ENCODE measurements at regions not wholly inside any gene's neighbourhood (a gene's known extent, or its start where the extent isn't known, plus 50 kb on each side); places are given as distances from the start of the nearest gene placed in this dataset.

DNA sequence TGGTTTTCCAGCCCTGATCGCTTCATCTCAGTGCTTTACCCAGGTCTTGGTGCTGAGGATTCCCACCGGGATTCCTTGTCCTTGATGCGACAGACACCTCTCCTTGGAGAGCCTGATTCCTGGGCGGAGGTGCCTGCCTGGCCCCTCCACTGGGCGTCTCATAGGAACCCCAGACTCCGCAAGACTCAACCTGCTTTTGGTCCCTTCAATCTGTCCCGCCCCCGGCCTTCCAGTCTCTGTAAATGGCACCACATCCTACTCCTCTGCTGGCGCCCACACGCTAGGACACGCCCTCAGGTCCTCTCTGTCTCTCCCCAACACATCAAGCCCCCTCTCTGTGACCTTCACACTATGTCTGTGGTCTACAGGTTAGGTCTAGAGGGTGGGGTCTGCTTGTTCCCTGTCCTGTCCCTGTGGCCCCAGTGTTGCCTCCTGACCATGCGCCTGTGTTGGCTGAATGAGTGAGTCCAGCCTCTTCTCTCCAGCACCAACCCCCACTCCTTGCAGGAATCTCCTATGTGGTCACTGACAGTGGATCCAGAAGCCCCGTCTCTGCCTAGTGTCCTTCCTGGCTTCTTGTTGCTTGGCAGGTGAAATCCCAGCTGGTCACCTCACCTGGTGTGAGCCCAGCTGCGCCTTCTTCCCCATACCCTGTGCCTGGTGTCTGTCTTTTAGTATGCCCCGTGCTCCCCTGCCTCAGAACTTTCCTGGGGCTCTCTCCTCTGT lies 119.7 kb upstream of the C1orf174 start:
- TF ChIP-seq NFIC (IDR thresholded peaks at IDR 0.05) (no peak), TCF12 (IDR thresholded peaks at IDR 0.05; ENCODE audit: low read depth) (no peak), YY1 (IDR thresholded peaks at IDR 0.05; ENCODE audit: low read depth) (no peak), ZBTB7A (IDR thresholded peaks at IDR 0.05; ENCODE audit: low read depth) (no peak), RAD21 (IDR thresholded peaks at IDR 0.05; ENCODE audit: low read depth) (no peak), FOXM1 (IDR thresholded peaks at IDR 0.05; ENCODE audit: borderline replicate concordance, low read depth) (no peak), EP300 (IDR thresholded peaks at IDR 0.05; ENCODE audit: borderline replicate concordance) (no peak), USF1 (IDR thresholded peaks at IDR 0.05) (no peak), CEBPB (IDR thresholded peaks at IDR 0.05) (no peak), EGR1 (IDR thresholded peaks at IDR 0.05) (no peak), CREB1 (IDR thresholded peaks at IDR 0.05; ENCODE audit: low read depth) (no peak), TEAD4 (IDR thresholded peaks at IDR 0.05) (no peak), TAF1 (IDR thresholded peaks at IDR 0.05; ENCODE audit: low read depth) (no peak)
- TF ChIP-seq, protein P1, sequence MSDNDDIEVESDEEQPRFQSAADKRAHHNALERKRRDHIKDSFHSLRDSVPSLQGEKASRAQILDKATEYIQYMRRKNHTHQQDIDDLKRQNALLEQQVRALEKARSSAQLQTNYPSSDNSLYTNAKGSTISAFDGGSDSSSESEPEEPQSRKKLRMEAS (IDR thresholded peaks at IDR 0.05) = no peak
- TF ChIP-seq, protein P2, sequence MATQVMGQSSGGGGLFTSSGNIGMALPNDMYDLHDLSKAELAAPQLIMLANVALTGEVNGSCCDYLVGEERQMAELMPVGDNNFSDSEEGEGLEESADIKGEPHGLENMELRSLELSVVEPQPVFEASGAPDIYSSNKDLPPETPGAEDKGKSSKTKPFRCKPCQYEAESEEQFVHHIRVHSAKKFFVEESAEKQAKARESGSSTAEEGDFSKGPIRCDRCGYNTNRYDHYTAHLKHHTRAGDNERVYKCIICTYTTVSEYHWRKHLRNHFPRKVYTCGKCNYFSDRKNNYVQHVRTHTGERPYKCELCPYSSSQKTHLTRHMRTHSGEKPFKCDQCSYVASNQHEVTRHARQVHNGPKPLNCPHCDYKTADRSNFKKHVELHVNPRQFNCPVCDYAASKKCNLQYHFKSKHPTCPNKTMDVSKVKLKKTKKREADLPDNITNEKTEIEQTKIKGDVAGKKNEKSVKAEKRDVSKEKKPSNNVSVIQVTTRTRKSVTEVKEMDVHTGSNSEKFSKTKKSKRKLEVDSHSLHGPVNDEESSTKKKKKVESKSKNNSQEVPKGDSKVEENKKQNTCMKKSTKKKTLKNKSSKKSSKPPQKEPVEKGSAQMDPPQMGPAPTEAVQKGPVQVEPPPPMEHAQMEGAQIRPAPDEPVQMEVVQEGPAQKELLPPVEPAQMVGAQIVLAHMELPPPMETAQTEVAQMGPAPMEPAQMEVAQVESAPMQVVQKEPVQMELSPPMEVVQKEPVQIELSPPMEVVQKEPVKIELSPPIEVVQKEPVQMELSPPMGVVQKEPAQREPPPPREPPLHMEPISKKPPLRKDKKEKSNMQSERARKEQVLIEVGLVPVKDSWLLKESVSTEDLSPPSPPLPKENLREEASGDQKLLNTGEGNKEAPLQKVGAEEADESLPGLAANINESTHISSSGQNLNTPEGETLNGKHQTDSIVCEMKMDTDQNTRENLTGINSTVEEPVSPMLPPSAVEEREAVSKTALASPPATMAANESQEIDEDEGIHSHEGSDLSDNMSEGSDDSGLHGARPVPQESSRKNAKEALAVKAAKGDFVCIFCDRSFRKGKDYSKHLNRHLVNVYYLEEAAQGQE (IDR thresholded peaks at IDR 0.05; ENCODE audit: low read depth) = no peak

DNA sequence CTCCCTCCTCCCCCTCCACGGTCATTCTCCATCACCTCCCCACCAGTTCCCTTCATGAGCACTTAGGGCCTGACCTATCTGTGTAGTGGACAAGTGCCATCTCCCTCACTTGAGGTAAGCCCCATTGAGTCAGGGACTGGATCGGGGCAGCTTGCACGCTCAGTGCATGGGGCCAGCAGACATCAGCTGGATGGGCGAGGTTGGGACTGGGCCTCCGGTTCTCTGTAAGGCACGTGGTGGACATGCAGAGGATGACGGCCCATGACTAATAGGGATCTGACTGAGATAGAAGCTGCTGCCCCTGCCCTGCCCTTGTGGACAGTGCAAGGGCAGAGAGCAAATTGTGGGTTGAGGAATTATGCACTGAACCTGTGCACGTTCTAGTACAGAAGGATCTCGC lies 120.4 kb upstream of the C1orf174 start:
- TF ChIP-seq CEBPB (IDR thresholded peaks at IDR 0.05) = no peak
- TF ChIP-seq ZBTB7A (IDR thresholded peaks at IDR 0.05; ENCODE audit: low read depth) = no peak
- TF ChIP-seq TEAD4 (IDR thresholded peaks at IDR 0.05) = no peak

GRCh38 chr1:4021136-4021973 lies 121.3 kb upstream of the C1orf174 start:
- no peak for TF ChIP-seq TAF1 (IDR thresholded peaks at IDR 0.05; ENCODE audit: low read depth)
- TF ChIP-seq, protein P2 (IDR thresholded peaks at IDR 0.05; ENCODE audit: low read depth) = no peak
- TF ChIP-seq CEBPB (IDR thresholded peaks at IDR 0.05) = no peak
- no peak for TF ChIP-seq RAD21 (IDR thresholded peaks at IDR 0.05; ENCODE audit: low read depth)
- TF ChIP-seq ZBTB7A (IDR thresholded peaks at IDR 0.05; ENCODE audit: low read depth) = no peak
- TF ChIP-seq NFIC (IDR thresholded peaks at IDR 0.05) = no peak
- TF ChIP-seq, protein P1 (IDR thresholded peaks at IDR 0.05) = no peak
- TF ChIP-seq FOXM1 (IDR thresholded peaks at IDR 0.05; ENCODE audit: borderline replicate concordance, low read depth) = no peak
- TF ChIP-seq TCF12 (IDR thresholded peaks at IDR 0.05; ENCODE audit: low read depth) = no peak
- no peak for TF ChIP-seq USF1 (IDR thresholded peaks at IDR 0.05)

DNA sequence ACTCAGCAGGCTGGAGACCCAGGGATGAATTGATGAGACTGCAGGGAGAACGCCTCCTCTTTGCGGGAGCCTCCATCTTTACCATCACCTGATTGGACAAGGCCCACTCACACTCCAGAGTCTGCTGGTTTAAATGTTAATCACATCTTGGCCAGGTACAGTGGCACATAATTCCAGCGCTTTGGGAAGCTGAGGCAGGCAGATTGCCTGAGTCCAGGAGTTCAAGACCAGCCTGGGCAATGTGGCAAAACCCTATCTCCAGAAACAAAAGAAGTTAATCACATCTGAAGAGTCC lies 121.8 kb upstream of the C1orf174 start:
- TF ChIP-seq CREB1 (IDR thresholded peaks at IDR 0.05; ENCODE audit: low read depth) = no peak
- no peak for TF ChIP-seq CEBPB (IDR thresholded peaks at IDR 0.05)
- TF ChIP-seq TAF1 (IDR thresholded peaks at IDR 0.05; ENCODE audit: low read depth) = no peak
- no peak for TF ChIP-seq EGR1 (IDR thresholded peaks at IDR 0.05)
- TF ChIP-seq, protein P2 (IDR thresholded peaks at IDR 0.05; ENCODE audit: low read depth) = no peak
- TF ChIP-seq EP300 (IDR thresholded peaks at IDR 0.05; ENCODE audit: borderline replicate concordance) = no peak
- TF ChIP-seq TEAD4 (IDR thresholded peaks at IDR 0.05) = no peak
- no peak for TF ChIP-seq NFIC (IDR thresholded peaks at IDR 0.05)

Data from Ishikawa (cell line).